PC-9 (cell line): ENCODE measurements at regions not wholly inside any gene's neighbourhood (a gene's known extent, or its start where the extent isn't known, plus 50 kb on each side); places are given as distances from the start of the nearest gene placed in this dataset.

Source experiments
- BruUV-seq: library from RNA; stranded (reverse); fragments of 400-500 nt; replicated peaks from 2 replicates; lab custom pipeline; 2021; lab: Mats Ljungman, UMichigan
- CTCF ChIA-PET: fragments of 300-600 bp; sonication (Branson Sonifier 250); formaldehyde crosslinking; loops from one replicate; lab custom pipeline; 2022; ENCODE audit warnings: antibody characterized with exemption; lab: Charles Lee
- POLR2A ChIA-PET: fragments of 300-600 bp; sonication (Branson Sonifier 250); formaldehyde crosslinking; loops from one replicate; lab custom pipeline; 2022; ENCODE audit warnings: antibody characterized with exemption; ENCODE audit not compliant: unreplicated experiment; lab: Charles Lee
- DNase-seq, 2 experiments: peaks; one replicate each; pipeline versions ENCODE4 v3.0.0 to v3.0.0-alpha.2; 2015 to 2022; ENCODE audit warnings: mixed read lengths in 1 of 2
- H2AFZ ChIP-seq: fragments of 200-600 bp; sonication (generic); 2 replicates; pipeline ENCODE4 v1.8.1; 2017; ENCODE audit warnings: antibody characterized with exemption
- H3F3A ChIP-seq: fragments of 200-600 bp; sonication (generic); 2 replicates; pipeline ENCODE4 v1.8.1; 2017; ENCODE audit warnings: antibody characterized with exemption, mild to moderate bottlenecking, low read depth; ENCODE audit not compliant: insufficient read depth
- H3K27ac ChIP-seq: fragments of 200-600 bp; sonication (generic); 2 replicates; pipeline ENCODE4 v1.6.1; 2016; ENCODE audit warnings: mixed run types
- H3K27me3 ChIP-seq: fragments of 200-600 bp; sonication (generic); 2 replicates; pipeline ENCODE4 v1.6.1; 2016; ENCODE audit warnings: low read depth, mixed run types; ENCODE audit not compliant: insufficient read depth
- H3K36me3 ChIP-seq: fragments of 200-600 bp; sonication (generic); 2 replicates; pipeline ENCODE4 v1.6.1; 2016; ENCODE audit warnings: low read depth, mixed run types
- H3K4me1 ChIP-seq: fragments of 200-600 bp; sonication (generic); replicated peaks from 2 replicates; pipeline ENCODE4 v1.6.1; 2016; ENCODE audit warnings: mixed run types; ENCODE audit not compliant: insufficient read depth
- H3K4me2 ChIP-seq: fragments of 200-600 bp; sonication (generic); 2 replicates; pipeline ENCODE4 v1.6.1; 2017; ENCODE audit warnings: mixed run types
- H3K4me3 ChIP-seq: fragments of 200-600 bp; sonication (generic); 2 replicates; pipeline ENCODE4 v1.6.1; 2016; ENCODE audit warnings: mixed run types
- H3K79me2 ChIP-seq: fragments of 200-600 bp; sonication (generic); 2 replicates; pipeline ENCODE4 v1.6.1; 2017; ENCODE audit warnings: low read depth, mixed run types
- H3K9me2 ChIP-seq: fragments of 200-600 bp; sonication (generic); 2 replicates; pipeline ENCODE4 v1.8.1; 2017; ENCODE audit warnings: mild to moderate bottlenecking; ENCODE audit not compliant: insufficient read depth
- H3K9me3 ChIP-seq: fragments of 200-600 bp; sonication (generic); 2 replicates; pipeline ENCODE4 v1.8.1; 2016; ENCODE audit warnings: low read depth; ENCODE audit not compliant: insufficient read depth
- H4K20me1 ChIP-seq: fragments of 200-600 bp; sonication (generic); 2 replicates; pipeline ENCODE4 v1.8.1; 2017; ENCODE audit not compliant: insufficient read depth
- EZH2 ChIP-seq: fragments of 200-600 bp; sonication (generic); IDR thresholded peaks from 2 replicates; pipeline ENCODE4 v1.8.0; 2017; ENCODE audit warnings: antibody characterized with exemption, low read depth
- intact Hi-C: fragments of 100-400 bp; cut with micrococcal nuclease; formaldehyde crosslinking; loops from one replicate; pipeline ENCODE4 v1.10.0; 2022; ENCODE audit not compliant: unreplicated experiment
- TF ChIP-seq, protein P1 (sequence below): fragments of 200-600 bp; sonication (generic); conservative IDR thresholded peaks from 2 replicates; pipeline ENCODE4 v1.6.1; 2017; ENCODE audit warnings: mixed run types, antibody characterized with exemption, mild to moderate bottlenecking, moderate library complexity

DNA sequence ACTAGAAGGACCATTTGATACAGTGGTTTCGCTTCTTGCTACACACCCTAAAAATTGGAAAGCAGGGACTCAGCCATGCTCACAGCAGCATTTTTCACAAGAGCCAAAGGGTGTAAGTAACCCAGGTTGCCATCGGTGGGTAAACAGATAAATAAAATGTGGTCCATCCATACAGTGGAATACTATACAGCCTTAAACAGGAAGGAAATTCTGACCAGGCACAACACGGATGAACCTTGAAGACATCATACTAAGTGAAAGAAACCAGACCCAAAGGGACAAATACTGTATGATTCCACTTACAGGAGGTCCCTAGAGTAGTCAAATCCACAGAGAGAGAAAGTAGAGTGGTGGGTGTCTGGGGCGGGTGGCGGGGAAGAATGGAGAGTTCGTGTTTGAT lies 220.9 kb downstream of the PHETA1 start:
- intact Hi-C loops, result no loop called here
- H4K20me1 ChIP-seq, result no peaks in the 10 kb centered on the region
- DNase-seq, result no peak
- no peak for TF ChIP-seq EZH2
- TF ChIP-seq, protein P1, sequence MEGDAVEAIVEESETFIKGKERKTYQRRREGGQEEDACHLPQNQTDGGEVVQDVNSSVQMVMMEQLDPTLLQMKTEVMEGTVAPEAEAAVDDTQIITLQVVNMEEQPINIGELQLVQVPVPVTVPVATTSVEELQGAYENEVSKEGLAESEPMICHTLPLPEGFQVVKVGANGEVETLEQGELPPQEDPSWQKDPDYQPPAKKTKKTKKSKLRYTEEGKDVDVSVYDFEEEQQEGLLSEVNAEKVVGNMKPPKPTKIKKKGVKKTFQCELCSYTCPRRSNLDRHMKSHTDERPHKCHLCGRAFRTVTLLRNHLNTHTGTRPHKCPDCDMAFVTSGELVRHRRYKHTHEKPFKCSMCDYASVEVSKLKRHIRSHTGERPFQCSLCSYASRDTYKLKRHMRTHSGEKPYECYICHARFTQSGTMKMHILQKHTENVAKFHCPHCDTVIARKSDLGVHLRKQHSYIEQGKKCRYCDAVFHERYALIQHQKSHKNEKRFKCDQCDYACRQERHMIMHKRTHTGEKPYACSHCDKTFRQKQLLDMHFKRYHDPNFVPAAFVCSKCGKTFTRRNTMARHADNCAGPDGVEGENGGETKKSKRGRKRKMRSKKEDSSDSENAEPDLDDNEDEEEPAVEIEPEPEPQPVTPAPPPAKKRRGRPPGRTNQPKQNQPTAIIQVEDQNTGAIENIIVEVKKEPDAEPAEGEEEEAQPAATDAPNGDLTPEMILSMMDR, result no peak
- no peaks in the 10 kb centered on the region for H3K9me3 ChIP-seq
- ChIA-PET CTCF (no interaction called here), POLR2A (no interaction called here)
- peaks cover 97% of the 10 kb centered on the region for H3K27me3 ChIP-seq
- no peak overlapping the region for H2AFZ ChIP-seq
- H3K4me2 ChIP-seq, result no peak overlapping the region
- H3K79me2 ChIP-seq, result no peaks in the 10 kb centered on the region
- no peak overlapping the region for H3K4me3 ChIP-seq
- no peaks in the 10 kb centered on the region for H3K4me1 ChIP-seq
- BruUV-seq, result no TSS peak
- no peaks in the 10 kb centered on the region for H3K9me2 ChIP-seq
- no peak overlapping the region for H3K27ac ChIP-seq
- H3F3A ChIP-seq, result no peaks in the 10 kb centered on the region
- no peaks in the 10 kb centered on the region for H3K36me3 ChIP-seq

DNA sequence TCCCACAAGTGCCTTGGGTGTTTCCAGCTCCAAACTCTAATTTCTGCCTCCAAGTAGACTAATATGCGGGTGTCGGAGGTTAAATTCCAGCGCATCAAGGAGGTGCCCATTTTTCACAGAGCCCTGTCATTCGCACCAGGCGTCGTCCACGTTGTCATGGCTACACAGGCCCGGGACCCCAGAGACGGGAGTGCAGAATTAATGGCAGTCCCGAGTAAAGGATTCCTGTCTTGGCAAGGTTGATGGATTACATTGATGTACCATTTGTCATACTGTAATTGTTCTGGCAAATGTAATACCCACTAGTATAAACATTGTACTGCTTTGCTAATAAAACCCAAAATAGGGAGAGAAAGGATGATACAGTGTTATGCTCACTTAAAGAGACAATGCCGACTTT lies 222.9 kb upstream of the MYL2 start:
- Histone ChIP-seq H3K27ac (no peak overlapping the region), H4K20me1 (no peaks in the 10 kb centered on the region), H2AFZ (no peak overlapping the region), H3K4me1 (no peaks in the 10 kb centered on the region), H3F3A (no peaks in the 10 kb centered on the region), H3K4me2 (no peak overlapping the region), H3K9me2 (no peaks in the 10 kb centered on the region), H3K36me3 (no peaks in the 10 kb centered on the region), H3K79me2 (no peaks in the 10 kb centered on the region), H3K27me3 (peaks cover 100% of the 10 kb centered on the region), H3K9me3 (no peaks in the 10 kb centered on the region), H3K4me3 (no peak overlapping the region)
- CTCF ChIA-PET, result interaction anchor here (0.6 kb wide), 1 partner anchor 62 kb away, joined by 4 read pairs; no protein-coding TSS in a partner anchor
- no peak for DNase-seq
- intact Hi-C loops, result no loop called here
- POLR2A ChIA-PET, result no interaction called here
- BruUV-seq, result no TSS peak
- TF ChIP-seq, protein P1, result no peak
- TF ChIP-seq EZH2, result no peak

DNA sequence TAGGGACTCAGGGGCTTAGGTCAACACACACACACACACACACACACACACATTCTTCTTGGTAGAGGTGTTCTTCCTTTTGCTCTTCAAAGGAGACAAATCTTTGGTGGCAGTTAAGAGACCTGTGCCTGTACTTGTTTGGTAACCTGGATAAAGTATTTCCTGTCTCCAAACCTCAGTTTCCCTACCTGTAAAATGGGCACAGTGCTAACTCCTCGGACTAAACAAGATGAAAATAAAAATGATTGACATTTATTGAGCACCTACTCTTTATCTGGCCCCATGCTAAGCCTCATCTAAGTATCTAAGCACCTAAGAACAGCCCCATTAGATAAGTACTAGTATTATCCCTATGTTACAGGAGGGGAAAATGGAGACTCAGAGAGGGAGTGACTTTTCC lies 220.8 kb upstream of the MYL2 start:
- CTCF ChIA-PET, result no interaction called here
- Histone ChIP-seq H3K9me3 (no peaks in the 10 kb centered on the region), H3F3A (no peaks in the 10 kb centered on the region), H3K4me1 (no peaks in the 10 kb centered on the region), H3K27me3 (peaks cover 97% of the 10 kb centered on the region), H2AFZ (no peak overlapping the region), H3K9me2 (no peaks in the 10 kb centered on the region), H3K36me3 (no peaks in the 10 kb centered on the region), H3K27ac (no peak overlapping the region), H3K79me2 (no peaks in the 10 kb centered on the region), H3K4me2 (no peak overlapping the region), H3K4me3 (no peak overlapping the region), H4K20me1 (no peaks in the 10 kb centered on the region)
- POLR2A ChIA-PET, result no interaction called here
- intact Hi-C loops, result no loop called here
- no TSS peak for BruUV-seq
- no peak for DNase-seq
- TF ChIP-seq EZH2, result no peak
- TF ChIP-seq, protein P1, result no peak
